ENCODE measurements at regions not wholly inside any gene's neighbourhood (a gene's known extent, or its start where the extent isn't known, plus 50 kb on each side); places are given as distances from the start of the nearest gene placed in this dataset.
A peak's percentile ranks its signal among the peaks of the same experiment; 100 is the strongest.

DNA sequence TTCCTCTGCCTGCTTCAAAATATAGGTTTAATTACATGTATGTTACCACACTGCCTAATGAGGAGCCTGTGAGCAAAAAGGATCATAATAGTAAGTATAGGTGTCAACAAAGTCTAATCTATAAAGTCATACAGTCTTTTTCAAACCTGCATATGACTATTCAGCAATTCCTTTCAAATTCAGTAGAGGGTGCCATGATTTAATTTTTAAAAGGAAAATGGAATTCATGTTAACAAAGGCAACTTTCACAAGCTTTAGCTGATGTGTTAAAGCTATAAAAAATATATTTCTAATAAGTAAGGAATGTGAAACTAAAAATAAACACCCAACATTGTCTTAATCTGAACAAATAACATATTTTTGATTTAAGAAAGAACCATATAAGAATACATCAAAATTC is 52.1 kb downstream of the MPP7 start:
- ATAC-seq (peak in 1 of 2 experiments; percentile 25; a peak in 1 of 6 replicates), DNase-seq (ENCODE audit: low read depth in 1 of 2, low spot score in 1 of 2) (peak in 1 of 2 experiments; percentile 12), FAIRE-seq (no peak)
- H3K4me2 ChIP-seq: no peak overlapping the region
- no peak overlapping the region for H3K4me3 ChIP-seq
- H3K9me3 ChIP-seq: no peaks in the 10 kb centered on the region
- no peak for TF ChIP-seq HOXB13 (CRISPR knock-in tag; IDR thresholded peaks at IDR 0.05; ENCODE audit: low read depth)
- peak; percentile 70 for TF ChIP-seq SMC3 (IDR thresholded peaks at IDR 0.05)
- TF ChIP-seq CEBPB (IDR thresholded peaks at IDR 0.05): no peak
- no peak for TF ChIP-seq RNF2 (IDR thresholded peaks at IDR 0.05; ENCODE audit: borderline replicate concordance, low read depth)
- TF ChIP-seq, protein P1, sequence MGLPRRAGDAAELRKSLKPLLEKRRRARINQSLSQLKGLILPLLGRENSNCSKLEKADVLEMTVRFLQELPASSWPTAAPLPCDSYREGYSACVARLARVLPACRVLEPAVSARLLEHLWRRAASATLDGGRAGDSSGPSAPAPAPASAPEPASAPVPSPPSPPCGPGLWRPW (IDR thresholded peaks at IDR 0.05): no peak
- no peak for TF ChIP-seq BHLHE40 (IDR thresholded peaks at IDR 0.05; ENCODE audit: low read depth, low read length)
- peak; percentile 34 for TF ChIP-seq MAFK (IDR thresholded peaks at IDR 0.05; ENCODE audit: partially characterized antibody)
- TF ChIP-seq, protein P2, sequence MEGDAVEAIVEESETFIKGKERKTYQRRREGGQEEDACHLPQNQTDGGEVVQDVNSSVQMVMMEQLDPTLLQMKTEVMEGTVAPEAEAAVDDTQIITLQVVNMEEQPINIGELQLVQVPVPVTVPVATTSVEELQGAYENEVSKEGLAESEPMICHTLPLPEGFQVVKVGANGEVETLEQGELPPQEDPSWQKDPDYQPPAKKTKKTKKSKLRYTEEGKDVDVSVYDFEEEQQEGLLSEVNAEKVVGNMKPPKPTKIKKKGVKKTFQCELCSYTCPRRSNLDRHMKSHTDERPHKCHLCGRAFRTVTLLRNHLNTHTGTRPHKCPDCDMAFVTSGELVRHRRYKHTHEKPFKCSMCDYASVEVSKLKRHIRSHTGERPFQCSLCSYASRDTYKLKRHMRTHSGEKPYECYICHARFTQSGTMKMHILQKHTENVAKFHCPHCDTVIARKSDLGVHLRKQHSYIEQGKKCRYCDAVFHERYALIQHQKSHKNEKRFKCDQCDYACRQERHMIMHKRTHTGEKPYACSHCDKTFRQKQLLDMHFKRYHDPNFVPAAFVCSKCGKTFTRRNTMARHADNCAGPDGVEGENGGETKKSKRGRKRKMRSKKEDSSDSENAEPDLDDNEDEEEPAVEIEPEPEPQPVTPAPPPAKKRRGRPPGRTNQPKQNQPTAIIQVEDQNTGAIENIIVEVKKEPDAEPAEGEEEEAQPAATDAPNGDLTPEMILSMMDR (IDR thresholded peaks at IDR 0.05): peak; percentile 51
- TF ChIP-seq EP300 (IDR thresholded peaks at IDR 0.05): no peak
- TF ChIP-seq, protein P3, sequence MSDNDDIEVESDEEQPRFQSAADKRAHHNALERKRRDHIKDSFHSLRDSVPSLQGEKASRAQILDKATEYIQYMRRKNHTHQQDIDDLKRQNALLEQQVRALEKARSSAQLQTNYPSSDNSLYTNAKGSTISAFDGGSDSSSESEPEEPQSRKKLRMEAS (IDR thresholded peaks at IDR 0.05): no peak
- no peak for TF ChIP-seq HOXB5 (CRISPR knock-in tag; IDR thresholded peaks at IDR 0.05)
- no peak for TF ChIP-seq HEYL (CRISPR knock-in tag; IDR thresholded peaks at IDR 0.05)
- no peak for TF ChIP-seq EHMT2 (IDR thresholded peaks at IDR 0.05; ENCODE audit: low read depth)
- no peak for TF ChIP-seq JUNB (IDR thresholded peaks at IDR 0.05)
- no peak for TF ChIP-seq FOSB (CRISPR knock-in tag; IDR thresholded peaks at IDR 0.05)
- TF ChIP-seq ZC3H11A (IDR thresholded peaks at IDR 0.05): no peak
- TF ChIP-seq FOXS1 (CRISPR knock-in tag; IDR thresholded peaks at IDR 0.05): no peak
- TF ChIP-seq FOSL2 (IDR thresholded peaks at IDR 0.05): no peak
- TF ChIP-seq FOSL2 (CRISPR knock-in tag; IDR thresholded peaks at IDR 0.05): no peak
- no peak for TF ChIP-seq NFE2L2 (conservative IDR thresholded peaks at IDR 0.05; ENCODE audit: low read length)
- TF ChIP-seq, protein P4, sequence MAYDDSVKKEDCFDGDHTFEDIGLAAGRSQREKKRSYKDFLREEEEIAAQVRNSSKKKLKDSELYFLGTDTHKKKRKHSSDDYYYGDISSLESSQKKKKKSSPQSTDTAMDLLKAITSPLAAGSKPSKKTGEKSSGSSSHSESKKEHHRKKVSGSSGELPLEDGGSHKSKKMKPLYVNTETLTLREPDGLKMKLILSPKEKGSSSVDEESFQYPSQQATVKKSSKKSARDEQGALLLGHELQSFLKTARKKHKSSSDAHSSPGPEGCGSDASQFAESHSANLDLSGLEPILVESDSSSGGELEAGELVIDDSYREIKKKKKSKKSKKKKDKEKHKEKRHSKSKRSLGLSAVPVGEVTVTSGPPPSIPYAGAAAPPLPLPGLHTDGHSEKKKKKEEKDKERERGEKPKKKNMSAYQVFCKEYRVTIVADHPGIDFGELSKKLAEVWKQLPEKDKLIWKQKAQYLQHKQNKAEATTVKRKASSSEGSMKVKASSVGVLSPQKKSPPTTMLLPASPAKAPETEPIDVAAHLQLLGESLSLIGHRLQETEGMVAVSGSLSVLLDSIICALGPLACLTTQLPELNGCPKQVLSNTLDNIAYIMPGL (CRISPR knock-in tag; IDR thresholded peaks at IDR 0.05; ENCODE audit: borderline replicate concordance): no peak
- no peak for TF ChIP-seq EHF (CRISPR knock-in tag; IDR thresholded peaks at IDR 0.05)
- no peak for TF ChIP-seq HOXA7 (CRISPR knock-in tag; IDR thresholded peaks at IDR 0.05)
- no peak for TF ChIP-seq HDAC2 (IDR thresholded peaks at IDR 0.05)
- TF ChIP-seq PHF8 (IDR thresholded peaks at IDR 0.05; ENCODE audit: borderline replicate concordance, low read depth): no peak
- TF ChIP-seq RARB (CRISPR knock-in tag; IDR thresholded peaks at IDR 0.05): no peak
- peak; percentile 62 to 72 for TF ChIP-seq RAD21 (conservative IDR thresholded peaks at IDR 0.05 in 1 of 2, IDR thresholded peaks at IDR 0.05 in 1 of 2)
- no peak for TF ChIP-seq ZNF302 (CRISPR knock-in tag; IDR thresholded peaks at IDR 0.05)
- no peak for TF ChIP-seq MAZ (IDR thresholded peaks at IDR 0.05; ENCODE audit: borderline replicate concordance, low read depth, low read length)
- no peak overlapping the region for H3K27ac ChIP-seq
- H3K4me1 ChIP-seq: no peaks in the 10 kb centered on the region
- ChIA-PET CTCF (interaction anchor here (0.6 to 10.6 kb wide), 23 partner anchors 9 to 698 kb away, joined by 3 to 165 read pairs (median 4); no protein-coding TSS in a partner anchor), POLR2A (no interaction called here)
